IMR-90 (cell line): ENCODE measurements at regions not wholly inside any gene's neighbourhood (a gene's known extent, or its start where the extent isn't known, plus 50 kb on each side); places are given as distances from the start of the nearest gene placed in this dataset.

ENCODE experiments used
- ATAC-seq: fragments of 200-7000 bp; cut with Tn5 transposase; 2 replicates; pipeline ENCODE4 v1.9.1; 2020; ENCODE audit warnings: low read depth, mild to moderate bottlenecking, moderate library complexity
- BruUV-seq: library from RNA; stranded (reverse); fragments of 400-500 nt; replicated peaks from 2 replicates; lab custom pipeline; 2021; lab: Mats Ljungman, UMichigan
- CTCF ChIA-PET: fragments of 300-600 bp; formaldehyde crosslinking; extraction: SDS; loops from one replicate; lab custom pipeline; 2021; ENCODE audit warnings: antibody characterized with exemption; lab: Yijun Ruan, JAX
- POLR2A ChIA-PET: fragments of 300-600 bp; sonication (Branson Sonifier 250); formaldehyde crosslinking; loops from one replicate; lab custom pipeline; 2022; ENCODE audit warnings: antibody characterized with exemption; ENCODE audit not compliant: unreplicated experiment; lab: Charles Lee
- DNase-seq: peaks from one replicate; pipeline ENCODE4 v3.0.0; 2013
- H2AFZ ChIP-seq: replicated peaks from 2 replicates; pipeline ENCODE3; 2013; ENCODE audit warnings: low read length, mild to moderate bottlenecking; ENCODE audit not compliant: poor library complexity
- H2AK5ac ChIP-seq: 2 replicates; pipeline ENCODE4 v1.6.1; 2013; ENCODE audit warnings: low read depth, low read length, inconsistent platforms
- H2AK9ac ChIP-seq: replicated peaks from 2 replicates; pipeline ENCODE3; 2013; ENCODE audit warnings: mild to moderate bottlenecking, low read depth, low read length, moderate library complexity; ENCODE audit not compliant: poor library complexity
- H2BK120ac ChIP-seq: 2 replicates; pipeline ENCODE4 v1.6.1; 2013; ENCODE audit warnings: low read depth, low read length, inconsistent platforms
- H2BK15ac ChIP-seq: 3 replicates; pipeline ENCODE4 v1.6.1; 2013; ENCODE audit warnings: low read depth, low read length, inconsistent platforms
- H2BK20ac ChIP-seq: 2 replicates; pipeline ENCODE4 v1.6.1; 2013; ENCODE audit warnings: low read depth, mild to moderate bottlenecking, inconsistent platforms, low read length, moderate library complexity
- H2BK5ac ChIP-seq: 2 replicates; pipeline ENCODE4 v1.6.1; 2013; ENCODE audit warnings: mild to moderate bottlenecking, low read depth, low read length, inconsistent platforms; ENCODE audit not compliant: poor library complexity, severe bottlenecking
- H3K14ac ChIP-seq: replicated peaks from 2 replicates; pipeline ENCODE4 v1.6.1; 2013; ENCODE audit warnings: low read depth, low read length, inconsistent platforms
- H3K18ac ChIP-seq: 2 replicates; pipeline ENCODE4 v1.6.1; 2013; ENCODE audit warnings: low read depth, low read length, control low read depth
- H3K23ac ChIP-seq: 2 replicates; pipeline ENCODE4 v1.6.1; 2013; ENCODE audit warnings: low read depth, low read length, inconsistent platforms
- H3K27ac ChIP-seq: 2 replicates; pipeline ENCODE4 v1.5.1; 2013; ENCODE audit warnings: mild to moderate bottlenecking, control low read depth, low read length; ENCODE audit not compliant: insufficient read depth
- H3K27me3 ChIP-seq: 2 replicates; pipeline ENCODE4 v1.6.1; 2013; ENCODE audit warnings: low read length; ENCODE audit not compliant: control insufficient read depth, insufficient read depth
- H3K36me3 ChIP-seq: 2 replicates; pipeline ENCODE4 v1.6.1; 2013; ENCODE audit warnings: low read length, mixed read lengths; ENCODE audit not compliant: control insufficient read depth, insufficient read depth
- H3K4ac ChIP-seq: 2 replicates; pipeline ENCODE4 v1.6.1; 2013; ENCODE audit warnings: low read depth, low read length, inconsistent platforms
- H3K4me1 ChIP-seq: 2 replicates; pipeline ENCODE4 v1.6.1; 2013; ENCODE audit warnings: low read length, mixed read lengths; ENCODE audit not compliant: control insufficient read depth, insufficient read depth
- H3K4me2 ChIP-seq: 2 replicates; pipeline ENCODE4 v1.6.1; 2013; ENCODE audit warnings: low read depth, mild to moderate bottlenecking, control low read depth, low read length, moderate library complexity
- H3K4me3 ChIP-seq: 2 replicates; pipeline ENCODE4 v1.5.1; 2013; ENCODE audit warnings: low read depth, mild to moderate bottlenecking, control low read depth, low read length, moderate library complexity; ENCODE audit not compliant: insufficient read depth
- H3K56ac ChIP-seq: 2 replicates; pipeline ENCODE4 v1.6.1; 2013; ENCODE audit warnings: low read length, inconsistent platforms; ENCODE audit not compliant: insufficient read depth; ENCODE audit errors: extremely low read depth
- H3K79me1 ChIP-seq, 2 experiments: 2 replicates each; pipeline ENCODE4 v1.6.1; 2013; ENCODE audit warnings: low read length in 2 of 2, inconsistent platforms in 1 of 2, low read depth in 1 of 2
- H3K9ac ChIP-seq: 2 replicates; pipeline ENCODE4 v1.6.1; 2013; ENCODE audit warnings: low read depth, low read length, control low read depth
- H3K9me1 ChIP-seq: 2 replicates; pipeline ENCODE4 v1.6.1; 2013; ENCODE audit warnings: low read length, inconsistent platforms; ENCODE audit not compliant: insufficient read depth
- H3K9me3 ChIP-seq: 2 replicates; pipeline ENCODE4 v1.6.1; 2013; ENCODE audit warnings: low read length; ENCODE audit not compliant: control insufficient read depth, insufficient read depth
- H4K20me1 ChIP-seq: 2 replicates; pipeline ENCODE4 v1.6.1; 2013; ENCODE audit warnings: low read length, inconsistent platforms; ENCODE audit not compliant: insufficient read depth
- H4K5ac ChIP-seq: 2 replicates; pipeline ENCODE4 v1.6.1; 2013; ENCODE audit warnings: mild to moderate bottlenecking, low read depth, low read length, control low read depth
- H4K8ac ChIP-seq, 2 experiments: 2 replicates each; pipeline ENCODE4 v1.6.1; 2013; ENCODE audit warnings: low read depth in 2 of 2, low read length in 2 of 2, control low read depth in 1 of 2, inconsistent platforms in 1 of 2
- H4K91ac ChIP-seq: 2 replicates; pipeline ENCODE4 v1.6.1; 2013; ENCODE audit warnings: low read depth, low read length, inconsistent platforms; ENCODE audit not compliant: insufficient read depth
- BHLHE40 ChIP-seq: fragments of 150-350 bp; IDR thresholded peaks from 2 replicates; pipeline ENCODE4 v1.6.1; 2016; ENCODE audit warnings: mild to moderate bottlenecking, low read depth, low read length
- CHD1 ChIP-seq: IDR thresholded peaks from 2 replicates; pipeline ENCODE4 v1.6.1; 2012; ENCODE audit warnings: low read depth, low read length, improper control_type of control experiment
- RCOR1 ChIP-seq: IDR thresholded peaks from 2 replicates; pipeline ENCODE4 v1.6.1; 2012; ENCODE audit warnings: mild to moderate bottlenecking, low read length, improper control_type of control experiment; ENCODE audit not compliant: insufficient replicate concordance
- WGBS, 2 experiments: methylation state at CpG; one replicate each; pipeline versions ENCODE4 v1.1.5 to v1.1.7; 2013; ENCODE audit warnings: missing lambda C conversion rate in 2 of 2; ENCODE audit not compliant: insufficient read length in 1 of 2; ENCODE audit errors: extremely low coverage in 2 of 2; 5-methylcytosine and 5-hydroxymethylcytosine counted together
- dilution Hi-C: fragments of 300-500 bp; cut with HindIII; formaldehyde crosslinking; loops from one replicate; pipeline ENCODE4 v1.14.3; 2018; ENCODE audit warnings: low sequenced_read_pairs; ENCODE audit not compliant: unreplicated experiment
- in situ Hi-C: fragments of 300-500 bp; cut with MboI; formaldehyde crosslinking; loops from 3 replicates; pipeline ENCODE4 v1.14.3; 2019; ENCODE audit warnings: low sequenced_read_pairs, inconsistent platforms, mixed read lengths
- intact Hi-C: fragments of 100-400 bp; cut with micrococcal nuclease; formaldehyde crosslinking; loops from 2 replicates; pipeline ENCODE4 v1.10.0; 2022

DNA sequence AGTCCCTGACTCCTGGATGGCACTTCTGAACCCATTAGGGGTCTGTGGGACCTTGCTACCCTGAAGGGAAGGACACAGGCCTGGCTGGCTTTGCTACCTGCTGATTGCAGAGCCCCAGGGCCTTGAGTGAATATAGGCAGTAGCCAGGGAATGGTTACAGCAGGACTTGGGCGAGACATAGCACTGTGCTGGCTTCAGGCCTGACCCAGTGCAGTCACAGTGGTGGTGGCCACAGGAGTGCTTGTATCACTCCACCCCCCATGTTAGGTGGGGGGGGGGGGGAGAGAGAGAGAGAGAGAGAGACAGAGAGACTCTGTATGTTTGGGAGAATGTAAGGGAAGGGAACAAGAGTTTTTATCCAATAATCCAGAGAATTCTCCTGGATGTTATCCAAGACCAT, 439.3 kb upstream of the ZNF608 start:
- Histone ChIP-seq H3K14ac (no peak overlapping the region), H3K9me1 (no peaks in the 10 kb centered on the region), H3K9ac (no peak overlapping the region), H3K18ac (no peak overlapping the region), H3K4me2 (no peak overlapping the region), H4K5ac (no peak overlapping the region), H4K91ac (no peak overlapping the region), H2BK5ac (no peak overlapping the region), H2BK120ac (no peak overlapping the region), H2BK20ac (no peak overlapping the region), H2AK9ac (no peak overlapping the region), H2BK15ac (no peak overlapping the region), H3K4me1 (no peaks in the 10 kb centered on the region), H2AFZ (no peak overlapping the region), H3K79me1 (no peaks in the 10 kb centered on the region), H3K27ac (no peak overlapping the region), H3K4ac (no peak overlapping the region), H3K36me3 (no peaks in the 10 kb centered on the region), H3K4me3 (no peak overlapping the region), H4K8ac (no peak overlapping the region), H3K23ac (no peak overlapping the region), H4K20me1 (no peaks in the 10 kb centered on the region), H3K56ac (no peak overlapping the region), H2AK5ac (no peak overlapping the region), H3K9me3 (no peaks in the 10 kb centered on the region), H3K27me3 (no peaks in the 10 kb centered on the region)
- dilution Hi-C loops, result no loop called here
- BruUV-seq, result no TSS peak
- DNase-seq (no peak), ATAC-seq (no peak)
- CTCF ChIA-PET, result interaction anchor here (1.2 kb wide), 1 partner anchor 15 kb away, joined by 3 read pairs; no protein-coding TSS in a partner anchor
- no peak for TF ChIP-seq RCOR1
- TF ChIP-seq BHLHE40, result no peak
- no peak for TF ChIP-seq CHD1
- POLR2A ChIA-PET, result no interaction called here
- no CpG with 5 or more reads among the region's 1 CpG for WGBS, 2 experiments
- intact Hi-C loops, result no loop called here
- in situ Hi-C loops, result no loop called here
